ENCODE measurements at regions not wholly inside any gene's neighbourhood (a gene's known extent, or its start where the extent isn't known, plus 50 kb on each side); places are given as distances from the start of the nearest gene placed in this dataset.

- no peak for TF ChIP-seq REST (IDR thresholded peaks at IDR 0.05; ENCODE audit: low read depth, low read length)
These were observed 233.4 kb downstream of the PABPC4L start (continued) for GRCh38 chr4:133968174-133968573.

GRCh38 chr4:133960975-133961374 is 240.6 kb downstream of the PABPC4L start:
- Histone ChIP-seq H3K27me3 (ENCODE audit: insufficient read depth) (no peaks in the 10 kb centered on the region), H2AFZ (ENCODE audit: low read depth) (no peak overlapping the region), H4K20me1 (ENCODE audit: insufficient read depth) (no peaks in the 10 kb centered on the region), H3K79me2 (ENCODE audit: insufficient read depth) (no peaks in the 10 kb centered on the region), H3K9me3 (0 out of 2 replicates have a peak, but pooled peaks cover under 1% of the 10 kb centered on the region), H3K4me2 (no peak overlapping the region), H3K9ac (no peak overlapping the region), H3K36me3 (replicated peaks in 1 of 2; ENCODE audit: control insufficient read depth in 1 of 2, insufficient read depth in 2 of 2, low read length in 1 of 2) (no peaks in the 10 kb centered on the region), H3K4me3 (ENCODE audit: low read depth in 2 of 2, low read length in 1 of 2) (no peak overlapping the region), H3K4me1 (ENCODE audit: control insufficient read depth in 1 of 2, insufficient read depth in 2 of 2, low read depth in 1 of 2, low read length in 1 of 2) (no peaks in the 10 kb centered on the region), H3K27ac (ENCODE audit: low read depth in 2 of 2, low read length in 1 of 2) (no peak overlapping the region), H3F3A (replicated peaks; ENCODE audit: insufficient read depth) (no peaks in the 10 kb centered on the region), H3K9me2 (0 out of 2 replicates have a peak, but pooled peaks cover under 1% of the 10 kb centered on the region)
- TF ChIP-seq ZBTB33 (IDR thresholded peaks at IDR 0.05; ENCODE audit: borderline replicate concordance, low read depth) (no peak), YY1 (IDR thresholded peaks at IDR 0.05; ENCODE audit: low read depth) (no peak), GATA2 (CRISPR knock-in tag; IDR thresholded peaks at IDR 0.05) (no peak), NRF1 (IDR thresholded peaks at IDR 0.05; ENCODE audit: low read depth, low read length) (no peak), MXI1 (IDR thresholded peaks at IDR 0.05; ENCODE audit: low read depth, low read length) (no peak), SIN3A (IDR thresholded peaks at IDR 0.05; ENCODE audit: borderline replicate concordance, low read depth, low read length) (no peak), POLR2AphosphoS5 (IDR thresholded peaks at IDR 0.05; ENCODE audit: low read depth, low read length) (no peak), MAX (IDR thresholded peaks at IDR 0.05; ENCODE audit: low read depth) (no peak), EP300 (IDR thresholded peaks at IDR 0.05; ENCODE audit: borderline replicate concordance in 1 of 2, low read depth in 1 of 2, low read length in 1 of 2) (no peak), RAD21 (IDR thresholded peaks at IDR 0.05; ENCODE audit: low read length) (no peak), JUND (IDR thresholded peaks at IDR 0.05) (no peak), TCF12 (IDR thresholded peaks at IDR 0.05) (no peak), NFIC (IDR thresholded peaks at IDR 0.05; ENCODE audit: borderline replicate concordance) (no peak)
- POLR2A ChIA-PET: no interaction called here
- CTCF ChIA-PET: no interaction called here
- no peak for DNase-seq
- WGBS (ENCODE audit: low lambda C conversion rate): 0% methylated on average over 1 of the region's 2 CpGs
